GM21367 (cell line): ENCODE measurements at regions not wholly inside any gene's neighbourhood (a gene's known extent, or its start where the extent isn't known, plus 50 kb on each side); places are given as distances from the start of the nearest gene placed in this dataset.

Experiments used
- ATAC-seq: cut with Tn5 transposase; IDR thresholded peaks from one replicate; pipeline ENCODE4 v1.9.1; 2021; ENCODE audit not compliant: unreplicated experiment

DNA sequence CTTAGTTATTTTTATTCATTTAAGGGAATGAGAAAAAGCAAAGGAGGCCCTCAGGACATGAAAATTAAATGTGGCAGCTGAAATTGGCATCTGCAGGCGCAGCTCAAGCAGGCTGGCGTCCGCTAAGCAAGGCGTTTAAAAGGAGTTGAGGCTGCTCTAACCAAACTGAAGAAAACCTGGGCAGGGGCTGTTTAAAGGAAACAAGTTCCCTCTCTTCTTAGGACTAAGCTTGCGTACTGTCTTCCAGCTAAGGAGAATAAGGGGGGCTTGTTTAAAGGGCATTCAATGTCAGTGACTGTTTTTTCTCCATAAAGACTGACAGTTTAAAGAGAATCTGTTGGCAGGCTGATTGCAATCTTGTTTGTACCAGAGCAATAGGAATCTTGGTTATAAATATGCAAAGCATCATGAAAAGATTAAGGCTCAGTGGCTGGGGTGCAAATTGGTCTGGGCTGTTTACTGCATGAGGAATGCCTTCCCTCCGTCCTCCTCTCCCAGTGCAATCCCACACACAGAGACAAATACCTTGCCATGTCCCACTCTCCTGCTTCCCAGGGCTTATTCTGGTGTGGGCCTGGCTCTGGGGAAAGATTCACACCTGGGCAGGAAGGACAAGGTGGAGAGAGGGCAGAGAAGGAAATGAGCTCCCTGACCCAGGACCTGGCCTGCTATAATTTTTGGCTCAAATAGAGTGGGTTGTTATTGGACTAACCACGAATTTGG, 85.9 kb upstream of the LIFR start:
- no peak for ATAC-seq

DNA sequence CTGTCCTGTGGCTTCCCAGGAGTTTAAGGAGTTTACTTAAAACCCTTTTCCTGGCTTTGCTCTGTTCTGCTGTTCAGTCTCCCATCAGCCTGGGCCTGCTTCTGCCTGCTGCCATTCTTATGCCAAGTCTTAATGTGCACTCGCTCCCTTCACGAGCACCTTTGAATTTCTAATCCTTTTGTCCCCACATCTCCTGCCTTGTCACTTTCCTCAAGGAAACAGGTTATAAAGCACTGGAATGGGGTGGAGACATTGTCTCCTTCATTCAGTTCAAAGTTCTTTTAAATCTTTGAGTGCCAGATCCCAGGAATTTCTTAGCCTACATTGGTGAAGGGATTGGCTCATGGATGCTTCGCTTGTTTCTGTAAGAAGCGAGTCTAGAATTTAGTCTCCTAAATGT, 87.2 kb upstream of the LIFR start:
- ATAC-seq = no peak

DNA sequence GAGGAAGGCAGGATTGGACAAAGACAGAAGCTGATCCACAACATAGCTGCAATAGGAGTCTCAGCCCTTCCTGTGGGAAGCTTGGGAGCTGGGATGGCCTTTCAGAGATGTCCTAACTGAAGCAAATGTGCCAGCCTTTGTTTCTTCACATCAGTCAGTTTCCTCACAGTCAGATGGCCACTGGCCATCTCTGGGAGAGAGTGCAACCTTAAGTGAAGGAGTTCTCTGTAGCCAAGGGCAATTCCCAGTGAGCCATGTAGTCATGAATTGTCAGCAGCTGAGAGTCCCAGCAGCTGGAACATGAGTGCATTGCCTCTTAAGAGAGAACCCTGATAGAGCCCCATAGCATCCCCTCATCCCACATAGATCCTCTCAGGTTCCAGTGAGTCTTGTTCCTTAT, 89.1 kb upstream of the LIFR start:
- ATAC-seq = no peak

DNA sequence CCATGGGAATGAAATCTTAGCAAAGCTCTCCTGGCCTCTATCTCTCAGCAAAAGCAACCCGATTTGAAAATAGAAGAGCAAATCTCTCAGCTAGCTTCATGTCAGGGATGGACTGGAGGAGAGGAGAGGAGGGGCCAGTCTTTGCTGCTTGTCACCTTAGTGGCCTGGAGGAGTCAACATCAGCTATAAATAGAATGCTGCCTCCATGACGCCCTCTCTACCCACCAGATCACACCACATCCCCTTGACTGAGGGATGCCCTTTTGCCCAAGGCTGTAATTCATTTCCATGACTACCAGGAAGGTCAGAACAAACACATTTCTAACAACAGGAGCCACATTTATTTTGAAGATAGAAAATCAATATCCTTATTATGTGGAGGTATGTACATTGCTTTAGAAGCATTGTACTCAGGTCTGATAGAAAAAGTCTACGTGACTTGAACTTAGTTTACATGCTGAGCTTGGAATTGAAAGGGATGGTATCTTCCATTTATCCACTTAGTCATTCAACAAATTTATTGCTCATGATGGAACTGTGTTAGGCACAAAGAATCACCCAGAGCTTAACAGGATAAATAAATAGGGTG, 92.4 kb upstream of the LIFR start:
- no peak for ATAC-seq

DNA sequence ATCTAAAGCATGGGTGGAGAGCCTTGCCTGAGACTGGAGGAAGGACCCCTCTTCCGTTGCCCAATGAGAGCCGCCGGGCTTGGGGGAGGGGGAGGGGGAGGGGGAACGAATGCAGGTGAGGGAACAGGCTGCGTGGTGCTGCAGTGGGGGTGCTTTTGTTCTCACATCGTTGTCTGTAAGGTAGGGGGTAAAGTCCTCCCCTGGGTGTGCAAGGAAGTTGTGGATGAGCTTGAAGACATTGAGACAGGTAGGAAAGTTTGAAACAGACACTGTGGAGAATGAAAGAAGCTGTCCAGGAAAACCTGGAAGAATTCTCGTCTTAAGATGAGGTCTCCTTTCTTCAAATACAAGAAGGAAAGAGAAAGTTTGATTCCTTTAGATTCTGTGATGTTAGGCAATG, 94.1 kb upstream of the LIFR start:
- ATAC-seq = no peak

DNA sequence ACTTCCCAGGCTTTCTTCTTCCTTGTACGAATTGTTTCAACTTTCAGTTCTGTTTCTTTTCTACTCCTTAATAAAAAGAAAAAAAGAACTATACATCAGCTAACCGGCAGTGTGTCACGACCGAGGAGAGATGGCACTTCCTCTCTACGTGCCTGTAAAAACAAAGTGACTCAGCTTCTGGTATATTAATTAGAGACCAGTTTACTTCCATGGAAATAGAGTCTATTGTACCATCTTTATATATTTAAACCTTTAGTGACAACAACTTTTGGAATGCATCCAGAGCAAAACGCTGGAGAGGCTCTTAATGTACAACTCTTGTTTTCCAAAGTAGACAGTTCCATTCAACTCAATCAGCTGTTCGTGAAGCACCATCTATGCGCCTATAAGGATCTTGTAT, 94.5 kb upstream of the LIFR start:
- ATAC-seq = no peak

DNA sequence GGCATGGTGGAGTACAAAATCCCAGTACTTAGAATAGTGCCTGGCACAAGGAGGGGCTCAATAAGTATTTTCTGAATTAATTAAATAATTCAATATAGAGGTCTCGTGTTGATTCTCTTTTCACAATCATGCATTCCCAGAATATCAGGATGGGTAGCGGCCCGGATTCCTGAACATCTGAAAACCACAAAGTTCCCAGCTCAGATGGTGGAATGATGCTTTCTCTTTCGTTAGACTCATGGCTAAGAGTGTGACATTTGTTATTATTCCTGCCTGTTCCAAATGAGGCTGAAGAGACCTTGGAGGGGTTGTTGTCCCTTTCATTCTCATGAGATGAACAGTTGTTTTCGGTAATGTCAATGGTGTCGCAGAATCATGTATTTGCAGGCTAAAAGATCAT, 95.4 kb upstream of the LIFR start:
- ATAC-seq = no peak

DNA sequence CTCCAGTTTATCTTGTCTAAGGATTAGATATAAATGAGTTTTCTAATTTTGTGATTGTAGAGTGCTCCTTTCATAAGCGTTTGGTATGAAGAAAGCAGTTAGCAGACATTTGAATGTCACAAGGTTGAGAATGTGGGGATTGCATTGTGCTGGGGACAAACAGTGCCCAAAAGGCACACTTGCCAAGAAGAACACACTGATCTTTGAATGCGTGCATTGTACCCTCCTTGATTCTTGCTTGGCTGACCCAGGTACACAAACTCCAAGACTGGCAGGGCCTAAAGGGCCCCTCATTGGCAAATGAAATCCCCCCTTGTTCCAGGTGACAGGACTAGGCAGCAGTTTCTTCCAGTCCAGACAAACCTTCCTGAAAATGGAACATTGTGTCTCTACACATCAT, 96.9 kb upstream of the LIFR start:
- no peak for ATAC-seq

DNA sequence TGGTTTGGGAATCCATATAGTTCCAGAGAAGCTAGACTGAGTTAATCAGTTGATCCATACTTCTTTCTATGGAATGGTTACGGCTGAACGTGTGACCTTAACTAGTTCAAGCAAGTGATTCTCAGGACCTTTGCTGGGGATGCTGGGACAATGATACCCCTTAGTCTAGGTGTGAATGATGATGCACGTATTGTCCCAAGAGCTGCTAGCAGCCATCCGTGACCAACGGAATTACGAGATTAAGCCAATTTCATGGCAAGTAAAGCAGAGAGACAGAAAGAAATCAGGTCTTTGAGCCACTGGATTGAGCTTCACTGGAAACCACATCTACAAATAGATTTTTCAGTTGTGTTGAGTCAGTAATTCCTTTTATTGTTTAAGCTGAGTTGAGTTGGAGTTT, 99.2 kb upstream of the LIFR start:
- no peak for ATAC-seq

DNA sequence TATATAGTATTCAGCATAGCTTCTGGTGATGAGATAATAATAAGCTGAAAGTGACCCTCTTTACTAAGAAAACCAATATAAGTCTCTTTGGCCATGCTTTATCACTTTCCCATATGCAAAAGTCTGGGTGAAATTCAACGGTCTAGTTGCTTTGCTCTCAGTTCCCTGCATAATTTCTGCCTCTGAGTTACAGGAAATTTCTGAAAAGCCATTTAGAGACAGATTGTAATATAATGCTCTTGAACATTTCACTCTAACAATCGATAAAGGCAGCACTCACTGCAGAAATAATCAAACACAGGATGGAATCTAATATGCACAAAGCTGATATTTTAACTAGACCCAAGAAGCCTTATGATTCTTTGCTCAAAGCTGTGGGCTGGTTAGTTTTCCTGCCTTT, 100.1 kb upstream of the LIFR start:
- no peak for ATAC-seq

DNA sequence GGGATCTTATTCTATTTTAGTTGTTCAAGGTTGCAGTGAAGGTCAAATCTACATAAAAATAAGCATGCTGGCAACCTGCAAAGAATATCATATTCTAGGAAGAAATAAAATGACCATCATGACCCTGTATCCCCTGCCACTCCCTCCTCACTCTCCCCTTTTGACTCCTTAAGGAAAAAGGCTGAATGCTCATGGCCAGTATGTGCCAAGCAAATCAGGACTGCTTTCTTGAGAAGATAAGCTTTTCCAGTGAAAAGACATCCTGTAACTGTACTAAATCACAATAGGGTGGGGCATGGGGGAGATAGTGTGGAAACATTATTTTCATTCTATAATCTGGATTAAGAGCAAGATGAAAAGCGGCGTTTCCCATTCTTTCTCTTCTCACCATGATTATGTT, 100.6 kb upstream of the LIFR start:
- ATAC-seq = no peak

DNA sequence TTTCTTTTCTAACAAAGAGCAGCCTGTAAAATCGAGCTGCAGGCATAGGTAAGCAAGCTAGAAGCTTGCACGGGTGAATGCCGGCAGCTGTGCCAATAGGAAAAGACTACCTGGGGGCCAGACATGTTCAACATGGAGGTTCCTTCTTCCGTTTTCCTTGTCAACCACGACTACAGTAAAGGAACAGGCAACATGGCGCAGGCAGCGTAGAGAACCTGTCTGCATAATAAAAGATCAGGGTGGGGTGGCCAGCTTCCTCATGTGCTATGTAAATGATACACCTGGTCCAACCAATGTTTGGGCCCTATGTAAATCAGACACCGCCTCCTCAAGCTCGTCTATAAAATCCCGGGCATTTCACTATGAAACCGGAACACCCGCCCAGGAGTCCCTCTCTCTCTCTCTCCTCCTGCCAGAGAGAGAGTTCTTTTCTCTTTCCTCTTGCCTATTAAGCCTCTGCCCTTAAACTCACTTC, 103.8 kb upstream of the LIFR start:
- no peak for ATAC-seq

DNA sequence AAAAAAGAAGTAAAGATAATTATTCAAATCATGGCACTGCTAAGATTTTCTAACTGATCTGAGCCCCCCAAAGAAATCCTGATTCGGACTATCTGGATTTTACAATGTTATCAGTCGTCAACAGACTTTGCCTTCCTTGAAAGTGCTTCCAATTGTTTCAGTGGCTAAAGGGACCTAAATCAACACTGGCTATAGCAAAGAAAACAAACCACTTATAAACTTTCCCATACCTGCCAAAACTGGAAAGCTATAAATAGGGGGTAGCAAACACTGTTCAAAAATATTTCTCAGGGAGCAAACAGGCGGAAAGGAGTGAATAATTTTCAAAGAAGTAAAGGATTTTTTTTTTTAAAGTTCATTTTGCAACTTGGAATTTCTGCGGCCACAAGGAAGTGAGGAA, 105.6 kb upstream of the LIFR start:
- ATAC-seq = no peak

DNA sequence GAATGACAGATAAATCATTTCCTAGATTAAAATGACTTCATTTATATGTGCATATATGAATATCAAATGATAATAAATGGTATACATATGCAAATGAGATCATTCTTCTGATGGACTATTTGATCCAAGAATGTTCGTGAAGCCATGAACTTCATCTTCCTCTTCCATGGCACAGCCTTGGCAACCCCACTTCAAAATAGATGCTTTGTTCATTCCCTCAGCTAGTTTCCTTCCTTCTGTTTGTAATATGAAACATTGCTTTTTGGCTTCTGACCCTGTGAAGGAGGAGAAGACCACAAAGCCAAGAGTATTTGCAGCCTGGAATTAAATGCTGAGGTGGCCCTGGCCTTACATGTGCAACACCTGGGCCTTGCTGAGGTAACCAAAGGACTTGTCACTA, 106.8 kb upstream of the LIFR start:
- no peak for ATAC-seq

DNA sequence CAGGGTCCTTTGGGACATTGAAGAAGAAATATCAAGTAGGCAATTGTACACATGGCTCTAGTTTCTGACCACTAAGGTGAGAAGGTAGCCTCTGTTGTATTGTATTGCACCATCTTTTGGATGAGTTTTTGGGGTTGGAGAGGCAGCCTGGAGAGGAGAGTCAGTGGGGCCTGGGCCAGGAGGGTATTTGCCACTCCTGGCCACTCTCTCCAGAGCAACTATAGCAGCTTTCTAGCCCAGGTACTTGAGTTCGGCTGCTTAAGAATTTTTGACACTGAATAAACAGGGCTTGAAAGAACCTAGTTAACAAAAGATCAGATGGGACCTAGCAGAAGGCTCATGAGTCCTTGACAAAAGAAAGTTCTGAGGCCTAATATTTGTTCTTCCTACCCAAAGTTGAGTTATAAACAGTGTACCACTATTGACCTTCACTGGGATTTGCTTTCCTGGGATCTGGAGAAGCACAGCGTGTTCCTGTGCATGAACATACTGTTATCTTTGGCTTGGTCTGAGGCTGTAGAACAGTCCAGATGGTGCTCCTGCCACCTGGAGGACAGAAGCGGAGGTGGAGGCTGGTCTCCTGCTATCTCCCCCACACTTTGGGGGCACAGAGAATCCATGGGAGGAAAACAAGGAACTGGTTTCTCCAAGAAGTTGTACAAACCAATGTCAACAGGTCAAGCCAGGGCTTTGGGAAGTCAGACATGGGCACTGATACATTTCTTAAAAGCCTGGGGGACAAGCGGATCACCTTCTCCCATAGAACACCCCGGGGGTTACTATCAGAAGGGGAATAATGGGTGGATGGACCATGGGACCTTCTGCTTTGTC, 110.4 kb upstream of the LIFR start:
- no peak for ATAC-seq

DNA sequence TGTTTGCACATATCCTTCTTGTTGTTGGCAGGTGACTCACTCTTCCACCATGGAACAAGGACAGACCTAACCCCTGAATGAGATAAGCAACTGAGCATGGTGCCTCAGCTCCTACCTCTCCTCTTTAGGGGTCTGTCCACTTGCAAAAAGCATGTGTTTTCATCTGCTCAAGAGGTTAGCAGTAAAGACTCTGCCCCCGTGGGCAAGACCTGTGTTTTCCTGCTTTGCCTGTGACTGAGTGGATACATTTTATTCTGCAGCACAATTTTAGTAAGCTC, 111.0 kb upstream of the LIFR start:
- ATAC-seq = no peak

DNA sequence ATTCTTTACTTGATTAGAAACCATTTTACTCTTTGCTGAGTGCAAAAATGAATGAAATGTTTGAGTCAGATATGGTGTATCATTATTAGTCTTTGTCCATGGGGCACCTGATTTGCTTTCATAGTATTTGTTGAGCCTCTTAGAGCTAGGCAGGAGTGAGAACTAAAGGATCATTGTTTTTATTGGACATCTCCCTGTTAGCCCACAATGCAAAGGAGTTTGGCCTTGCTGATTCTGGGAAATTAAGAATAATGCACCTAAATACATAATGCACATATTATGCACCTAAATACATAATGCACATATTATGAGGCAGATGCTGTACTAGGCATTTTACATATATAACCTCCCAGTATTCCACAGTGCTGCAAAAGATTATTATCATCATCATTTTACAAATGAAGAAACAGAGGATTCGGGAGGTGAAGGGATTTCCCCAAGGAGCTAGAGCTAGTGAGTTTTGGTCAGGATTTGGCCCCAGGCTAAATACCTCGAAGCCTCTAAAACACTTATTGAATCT, 113.0 kb upstream of the LIFR start:
- no peak for ATAC-seq

DNA sequence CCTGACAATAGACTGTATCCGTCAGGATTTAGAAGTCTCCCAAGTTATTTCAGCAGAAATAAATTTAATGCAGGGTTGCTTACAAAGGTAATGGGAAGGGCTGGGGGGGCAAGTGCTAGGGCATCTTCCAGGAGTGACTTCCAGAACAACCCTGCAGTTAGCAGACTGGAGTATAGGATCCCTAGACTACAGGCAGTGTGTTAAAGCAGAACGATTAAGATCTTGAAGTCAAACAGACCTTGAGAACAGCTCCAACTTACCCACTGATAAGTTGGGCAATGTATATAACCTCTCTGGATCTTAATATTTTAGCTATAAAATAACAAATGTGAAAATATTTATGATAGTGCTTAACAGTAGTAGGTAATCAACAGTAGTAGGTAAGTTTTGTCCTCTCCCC, 113.6 kb upstream of the LIFR start:
- no peak for ATAC-seq

DNA sequence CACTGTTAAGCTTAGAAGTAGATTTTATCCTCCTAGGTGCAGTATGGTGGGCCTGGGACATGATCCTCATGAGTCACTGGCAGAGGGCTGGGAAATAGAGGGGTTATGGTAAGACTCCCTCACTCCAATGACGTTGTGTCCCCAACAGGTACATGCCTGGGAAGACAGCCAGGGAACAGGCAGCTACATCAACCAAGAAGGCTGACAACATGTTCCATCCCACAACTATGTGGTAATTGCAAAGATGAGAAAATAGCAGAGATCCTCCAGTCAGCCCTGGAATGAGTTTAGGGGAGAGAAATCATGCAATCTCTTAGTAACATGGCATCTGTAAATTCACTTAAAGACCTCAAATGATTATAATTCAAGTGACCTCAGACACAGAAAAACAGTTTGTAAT, 114.4 kb upstream of the LIFR start:
- ATAC-seq = no peak

DNA sequence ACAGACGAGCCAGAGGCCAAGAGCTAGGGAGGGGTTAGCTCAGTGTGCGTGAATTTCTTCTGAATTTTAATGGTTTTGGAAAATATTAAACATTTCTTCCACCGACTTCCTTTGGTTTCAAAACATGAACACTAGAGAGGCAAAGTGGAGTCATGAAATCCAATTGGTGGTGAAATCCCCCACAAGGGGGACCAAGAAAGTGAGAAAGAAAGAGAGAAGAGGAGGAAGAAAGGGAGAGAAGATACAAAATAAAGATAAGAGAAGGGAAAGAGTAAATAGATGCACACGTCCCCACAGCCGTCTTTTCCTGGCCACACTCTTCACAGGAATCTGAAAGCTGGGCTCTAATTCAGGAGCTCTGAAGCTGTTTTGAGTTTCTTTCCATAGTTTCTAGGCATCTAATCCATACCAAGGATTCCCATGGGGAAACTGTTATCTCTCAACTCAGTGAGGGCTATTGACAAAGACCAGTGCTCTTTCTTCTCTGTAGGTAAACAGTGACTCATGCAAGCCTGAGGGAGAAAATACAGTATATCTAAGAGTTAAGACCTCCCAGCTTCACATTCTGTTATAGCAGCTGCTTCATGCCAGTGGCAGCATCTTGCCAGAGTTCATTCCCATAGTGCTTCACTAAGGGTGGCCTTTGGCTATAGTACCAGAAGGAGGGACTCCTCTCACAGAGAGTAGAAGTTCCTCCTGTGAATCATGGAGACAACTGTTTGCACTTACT, 115.8 kb upstream of the LIFR start:
- no peak for ATAC-seq

DNA sequence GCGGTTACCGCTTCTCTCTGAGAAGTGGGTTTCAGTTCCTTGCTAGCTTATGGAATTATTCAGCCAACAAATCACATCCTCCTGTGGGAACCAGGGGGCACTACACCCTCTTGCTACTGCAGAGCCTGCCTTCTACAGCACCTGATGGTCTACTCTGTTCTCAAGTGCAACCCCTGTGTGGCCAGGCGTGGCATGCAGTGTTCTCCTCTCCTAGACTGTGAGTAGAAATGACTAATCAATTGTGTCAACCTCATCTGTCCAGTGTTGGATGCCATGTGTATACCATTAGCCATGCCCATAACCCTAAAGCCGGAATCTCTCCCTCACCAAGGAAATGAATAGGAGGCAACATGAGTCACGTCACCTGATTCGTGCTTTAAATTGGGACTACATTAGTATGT, 117.2 kb upstream of the LIFR start:
- no peak for ATAC-seq

DNA sequence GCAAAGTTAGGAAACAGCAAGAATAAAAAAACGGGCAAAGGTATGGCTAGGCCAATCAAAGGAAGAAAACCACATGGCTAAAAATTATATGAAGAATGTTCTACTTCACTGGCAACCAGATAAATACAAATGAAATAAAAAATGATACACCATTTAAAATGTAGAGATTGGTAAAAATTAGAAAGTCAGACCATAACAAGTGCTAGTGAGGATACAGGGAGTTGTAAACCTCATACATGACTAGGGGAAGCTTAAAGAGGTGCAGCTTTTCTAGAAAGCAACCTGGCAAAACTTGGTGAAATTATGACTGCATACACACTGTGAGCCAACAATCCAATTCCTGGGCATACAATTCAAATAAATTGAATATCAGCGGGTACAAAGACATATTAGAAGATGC, 119.0 kb upstream of the LIFR start:
- no peak for ATAC-seq
